OCI-LY7 (cell line): ENCODE measurements at regions not wholly inside any gene's neighbourhood (a gene's known extent, or its start where the extent isn't known, plus 50 kb on each side); places are given as distances from the start of the nearest gene placed in this dataset.

ENCODE experiments used
- BruUV-seq: library from RNA; stranded (reverse); fragments of 400-500 nt; replicated peaks from 2 replicates; lab custom pipeline; 2021; lab: Mats Ljungman, UMichigan
- CTCF ChIA-PET: fragments of 300-600 bp; sonication (Branson Sonifier 250); formaldehyde crosslinking; loops from one replicate; lab custom pipeline; 2022; ENCODE audit warnings: antibody characterized with exemption; ENCODE audit not compliant: unreplicated experiment; lab: Charles Lee
- POLR2A ChIA-PET: fragments of 300-600 bp; sonication (Branson Sonifier 250); formaldehyde crosslinking; loops from one replicate; lab custom pipeline; 2022; ENCODE audit warnings: antibody characterized with exemption; lab: Charles Lee
- DNase-seq: peaks from one replicate; pipeline ENCODE4 v3.0.0-alpha.2; 2015; ENCODE audit warnings: low spot score
- H2AFZ ChIP-seq: fragments of 200-600 bp; sonication (generic), shearing (Covaris generic); 2 replicates; pipeline ENCODE4 v1.6.1; 2014; ENCODE audit warnings: mild to moderate bottlenecking, antibody characterized with exemption, low read length, moderate library complexity
- H3K27ac ChIP-seq: fragments of 200-600 bp; sonication (generic); 2 replicates; pipeline ENCODE4 v1.5.1; 2014; ENCODE audit warnings: mixed run types, low read depth, mild to moderate bottlenecking, moderate library complexity, low read length, inconsistent platforms; ENCODE audit not compliant: poor library complexity, severe bottlenecking
- H3K36me3 ChIP-seq: fragments of 200-600 bp; sonication (generic); 2 replicates; pipeline ENCODE4 v1.6.1; 2014; ENCODE audit warnings: mild to moderate bottlenecking, antibody characterized with exemption, low read length, moderate library complexity, mixed read lengths; ENCODE audit not compliant: insufficient read depth
- H3K4me1 ChIP-seq: fragments of 200-600 bp; sonication (generic); 2 replicates; pipeline ENCODE4 v1.5.1; 2014; ENCODE audit warnings: mild to moderate bottlenecking, low read length; ENCODE audit not compliant: insufficient read depth, poor library complexity, severe bottlenecking
- H3K4me2 ChIP-seq: fragments of 200-600 bp; sonication (generic); 2 replicates; pipeline ENCODE4 v1.6.1; 2014; ENCODE audit warnings: mild to moderate bottlenecking, low read length
- H3K4me3 ChIP-seq: fragments of 200-600 bp; sonication (generic); 2 replicates; pipeline ENCODE4 v1.5.1; 2014; ENCODE audit warnings: mild to moderate bottlenecking, low read depth, low read length; ENCODE audit not compliant: poor library complexity, severe bottlenecking
- H3K79me2 ChIP-seq: fragments of 200-600 bp; sonication (generic); 2 replicates; pipeline ENCODE4 v1.6.1; 2016; ENCODE audit warnings: low read depth, mild to moderate bottlenecking, low read length, moderate library complexity, mixed read lengths; ENCODE audit not compliant: insufficient read depth
- H3K9me2 ChIP-seq: fragments of 200-600 bp; sonication (generic); 2 replicates; pipeline ENCODE4 v1.6.1; 2016; ENCODE audit warnings: mild to moderate bottlenecking, low read length, mixed read lengths; ENCODE audit not compliant: insufficient read depth
- H3K9me3 ChIP-seq: fragments of 200-600 bp; sonication (generic); 2 replicates; pipeline ENCODE4 v1.6.1; 2014; ENCODE audit warnings: mild to moderate bottlenecking, mixed run types, low read length, mixed read lengths
- H4K20me1 ChIP-seq: fragments of 200-600 bp; sonication (generic); 2 replicates; pipeline ENCODE4 v1.6.1; 2014; ENCODE audit warnings: mild to moderate bottlenecking, antibody characterized with exemption, low read length, moderate library complexity, mixed read lengths; ENCODE audit not compliant: insufficient read depth
- EZH2phosphoT487 ChIP-seq: fragments of 200-600 bp; sonication (generic); IDR thresholded peaks from 2 replicates; pipeline ENCODE4 v1.6.1; 2018; ENCODE audit warnings: low read depth, borderline replicate concordance, mild to moderate bottlenecking, mixed run types, antibody characterized with exemption, low read length, moderate library complexity, mixed read lengths
- intact Hi-C: fragments of 100-400 bp; cut with micrococcal nuclease; formaldehyde crosslinking; loops from one replicate; pipeline ENCODE4 v1.10.0; 2022; ENCODE audit not compliant: unreplicated experiment
- TF ChIP-seq, protein P1 (sequence below): fragments of 200-600 bp; sonication (generic); conservative IDR thresholded peaks from 2 replicates; pipeline ENCODE4 v1.5.1; 2014; ENCODE audit warnings: mild to moderate bottlenecking, antibody characterized with exemption, low read length, moderate library complexity, mixed read lengths

GRCh38 chr5:40355846-40356245, 323.9 kb upstream of the PTGER4 start:
- Histone ChIP-seq H3K36me3 (no peaks in the 10 kb centered on the region), H4K20me1 (no peaks in the 10 kb centered on the region), H3K4me3 (no peak overlapping the region), H2AFZ (no peak overlapping the region), H3K9me2 (no peaks in the 10 kb centered on the region), H3K4me1 (no peaks in the 10 kb centered on the region), H3K79me2 (no peaks in the 10 kb centered on the region), H3K27ac (no peak overlapping the region), H3K4me2 (no peak overlapping the region), H3K9me3 (no peaks in the 10 kb centered on the region)
- CTCF ChIA-PET = no interaction called here
- TF ChIP-seq EZH2phosphoT487 = no peak
- TF ChIP-seq, protein P1, sequence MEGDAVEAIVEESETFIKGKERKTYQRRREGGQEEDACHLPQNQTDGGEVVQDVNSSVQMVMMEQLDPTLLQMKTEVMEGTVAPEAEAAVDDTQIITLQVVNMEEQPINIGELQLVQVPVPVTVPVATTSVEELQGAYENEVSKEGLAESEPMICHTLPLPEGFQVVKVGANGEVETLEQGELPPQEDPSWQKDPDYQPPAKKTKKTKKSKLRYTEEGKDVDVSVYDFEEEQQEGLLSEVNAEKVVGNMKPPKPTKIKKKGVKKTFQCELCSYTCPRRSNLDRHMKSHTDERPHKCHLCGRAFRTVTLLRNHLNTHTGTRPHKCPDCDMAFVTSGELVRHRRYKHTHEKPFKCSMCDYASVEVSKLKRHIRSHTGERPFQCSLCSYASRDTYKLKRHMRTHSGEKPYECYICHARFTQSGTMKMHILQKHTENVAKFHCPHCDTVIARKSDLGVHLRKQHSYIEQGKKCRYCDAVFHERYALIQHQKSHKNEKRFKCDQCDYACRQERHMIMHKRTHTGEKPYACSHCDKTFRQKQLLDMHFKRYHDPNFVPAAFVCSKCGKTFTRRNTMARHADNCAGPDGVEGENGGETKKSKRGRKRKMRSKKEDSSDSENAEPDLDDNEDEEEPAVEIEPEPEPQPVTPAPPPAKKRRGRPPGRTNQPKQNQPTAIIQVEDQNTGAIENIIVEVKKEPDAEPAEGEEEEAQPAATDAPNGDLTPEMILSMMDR = no peak
- POLR2A ChIA-PET = interaction anchor here (0.7 kb wide), 1 partner anchor 132 kb away, joined by 3 read pairs; no protein-coding TSS in a partner anchor
- intact Hi-C loops = no loop called here
- DNase-seq = no peak
- no TSS peak for BruUV-seq

- no peak overlapping the region for H3K27ac ChIP-seq
- no peaks in the 10 kb centered on the region for H4K20me1 ChIP-seq
- no TSS peak for BruUV-seq
- TF ChIP-seq, protein P1 = no peak
- TF ChIP-seq EZH2phosphoT487 = no peak
- CTCF ChIA-PET = no interaction called here
- H3K4me1 ChIP-seq = no peaks in the 10 kb centered on the region
- no peak overlapping the region for H2AFZ ChIP-seq
- no peaks in the 10 kb centered on the region for H3K79me2 ChIP-seq
- H3K36me3 ChIP-seq = no peaks in the 10 kb centered on the region
- H3K4me3 ChIP-seq = no peak overlapping the region
- H3K4me2 ChIP-seq = no peak overlapping the region
- intact Hi-C loops = no loop called here
- no peaks in the 10 kb centered on the region for H3K9me2 ChIP-seq
- POLR2A ChIA-PET = interaction anchor here (0.6 kb wide), 1 partner anchor 64 kb away, joined by 3 read pairs; no protein-coding TSS in a partner anchor
- no peaks in the 10 kb centered on the region for H3K9me3 ChIP-seq
- DNase-seq = no peak
Observed at GRCh38 chr5:40355181-40355580, 324.5 kb upstream of the PTGER4 start.

- ChIA-PET CTCF (no interaction called here), POLR2A (no interaction called here)
- Histone ChIP-seq H3K4me2 (no peak overlapping the region), H3K9me2 (no peaks in the 10 kb centered on the region), H3K36me3 (no peaks in the 10 kb centered on the region), H3K27ac (no peak overlapping the region), H3K4me3 (no peak overlapping the region), H4K20me1 (no peaks in the 10 kb centered on the region), H3K79me2 (no peaks in the 10 kb centered on the region), H2AFZ (no peak overlapping the region), H3K4me1 (no peaks in the 10 kb centered on the region), H3K9me3 (no peaks in the 10 kb centered on the region; the same call in 1 of the 2 replicates)
- intact Hi-C loops = no loop called here
- TF ChIP-seq EZH2phosphoT487 = no peak
- TF ChIP-seq, protein P1 = no peak
- no TSS peak for BruUV-seq
- no peak for DNase-seq
Observed at GRCh38 chr5:40354171-40354570, 325.5 kb upstream of the PTGER4 start.
